Mesenchymal stem cell (in vitro differentiated cells and primary cell): ENCODE measurements at regions not wholly inside any gene's neighbourhood (a gene's known extent, or its start where the extent isn't known, plus 50 kb on each side); places are given as distances from the start of the nearest gene placed in this dataset.

Source experiments
- DNase-seq: peaks from one replicate; pipeline ENCODE4 v3.0.0-alpha.2; 2013
- H2AFZ ChIP-seq: one replicate; pipeline ENCODE4 v1.6.1; 2013; ENCODE audit warnings: low read depth, mild to moderate bottlenecking, control low read depth, inconsistent platforms, low read length, moderate library complexity
- H2AK5ac ChIP-seq: 2 replicates; pipeline ENCODE4 v1.6.1; 2013; ENCODE audit warnings: low read length, moderate library complexity, mild to moderate bottlenecking, inconsistent platforms; ENCODE audit not compliant: severe bottlenecking
- H2BK120ac ChIP-seq: one replicate; pipeline ENCODE4 v1.6.1; 2013; ENCODE audit warnings: low read depth, mild to moderate bottlenecking, inconsistent platforms, low read length, moderate library complexity
- H2BK12ac ChIP-seq, 2 experiments: one replicate each; pipeline ENCODE4 v1.6.1; 2013; ENCODE audit warnings: inconsistent platforms in 2 of 2, low read length in 2 of 2, mild to moderate bottlenecking in 2 of 2, moderate library complexity in 2 of 2, control low read depth in 1 of 2
- H2BK15ac ChIP-seq: one replicate; pipeline ENCODE4 v1.6.1; 2013; ENCODE audit warnings: mild to moderate bottlenecking, low read depth, inconsistent platforms; ENCODE audit not compliant: poor library complexity, severe bottlenecking
- H2BK5ac ChIP-seq: 2 replicates; pipeline ENCODE4 v1.6.1; 2013; ENCODE audit warnings: low read depth, mild to moderate bottlenecking, low read length, control low read depth, inconsistent platforms; ENCODE audit not compliant: poor library complexity, severe bottlenecking
- H3K14ac ChIP-seq, 2 experiments: one replicate each; pipeline ENCODE4 v1.6.1; 2013; ENCODE audit warnings: inconsistent platforms in 2 of 2, low read length in 2 of 2, control low read depth in 1 of 2, mild to moderate bottlenecking in 1 of 2, moderate library complexity in 1 of 2
- H3K18ac ChIP-seq, 2 experiments: one replicate each; pipeline ENCODE4 v1.6.1; 2013; ENCODE audit warnings: inconsistent platforms in 2 of 2, low read length in 2 of 2, control low read depth in 1 of 2, low read depth in 1 of 2, mild to moderate bottlenecking in 1 of 2
- H3K23ac ChIP-seq, 2 experiments: one replicate each; pipeline ENCODE4 v1.6.1; 2013; ENCODE audit warnings: inconsistent platforms in 2 of 2, low read length in 2 of 2, mild to moderate bottlenecking in 2 of 2, moderate library complexity in 2 of 2, control low read depth in 1 of 2
- H3K27ac ChIP-seq: 2 replicates; pipeline ENCODE4 v1.5.1; 2013; ENCODE audit warnings: mild to moderate bottlenecking, moderate library complexity, low read length, control low read depth, inconsistent platforms; ENCODE audit not compliant: poor library complexity, severe bottlenecking
- H3K27me3 ChIP-seq, 2 experiments: 2 replicates each; pipeline versions ENCODE4 v1.6.1 to v1.7.0; 2013; ENCODE audit warnings: low read length in 2 of 2, mild to moderate bottlenecking in 2 of 2, moderate library complexity in 2 of 2, control low read depth in 1 of 2, inconsistent platforms in 1 of 2; ENCODE audit not compliant: control insufficient read depth in 1 of 2, insufficient read depth in 1 of 2
- H3K36me3 ChIP-seq, 2 experiments: 2 replicates each; pipeline versions ENCODE4 v1.6.1 to v1.7.0; 2013; ENCODE audit warnings: low read length in 2 of 2, control low read depth in 1 of 2, inconsistent platforms in 1 of 2, low read depth in 1 of 2, mild to moderate bottlenecking in 1 of 2; ENCODE audit not compliant: insufficient read depth in 2 of 2, control insufficient read depth in 1 of 2
- H3K4ac ChIP-seq, 2 experiments: one replicate each; pipeline ENCODE4 v1.6.1; 2013; ENCODE audit warnings: inconsistent platforms in 2 of 2, low read length in 2 of 2, mild to moderate bottlenecking in 2 of 2, moderate library complexity in 2 of 2, control low read depth in 1 of 2, low read depth in 1 of 2
- H3K4me1 ChIP-seq: 2 replicates; pipeline ENCODE4 v1.6.1; 2013; ENCODE audit warnings: low read depth, low read length, control low read depth; ENCODE audit not compliant: control insufficient read depth, insufficient read depth
- H3K4me2 ChIP-seq: 2 replicates; pipeline ENCODE4 v1.6.1; 2013; ENCODE audit warnings: low read length, mild to moderate bottlenecking, inconsistent platforms; ENCODE audit not compliant: poor library complexity, severe bottlenecking
- H3K4me3 ChIP-seq, 2 experiments: 2 replicates each; pipeline versions ENCODE4 v1.5.1 to v1.7.0; 2013; ENCODE audit warnings: low read length in 2 of 2, mild to moderate bottlenecking in 2 of 2, control low read depth in 1 of 2, low read depth in 1 of 2; ENCODE audit not compliant: insufficient read depth in 1 of 2
- H3K79me1 ChIP-seq: replicated peaks from 2 replicates; pipeline ENCODE4 v1.6.1; 2013; ENCODE audit warnings: mild to moderate bottlenecking, control low read depth, low read length, inconsistent platforms; ENCODE audit not compliant: poor library complexity, severe bottlenecking
- H3K9ac ChIP-seq: 2 replicates; pipeline ENCODE4 v1.7.0; 2013; ENCODE audit warnings: mild to moderate bottlenecking, low read length, moderate library complexity
- H3K9me3 ChIP-seq: 2 replicates; pipeline ENCODE4 v1.7.0; 2013; ENCODE audit warnings: mild to moderate bottlenecking, low read length; ENCODE audit not compliant: control insufficient read depth
- H4K8ac ChIP-seq: one replicate; pipeline ENCODE4 v1.6.1; 2013; ENCODE audit warnings: inconsistent platforms, mild to moderate bottlenecking, low read length, moderate library complexity
- H4K91ac ChIP-seq: one replicate; pipeline ENCODE4 v1.6.1; 2013; ENCODE audit warnings: mild to moderate bottlenecking, low read length, inconsistent platforms
- WGBS: methylation state at CpG from one replicate; pipeline ENCODE4 v1.1.7; 2013; ENCODE audit warnings: mixed read lengths; 5-methylcytosine and 5-hydroxymethylcytosine counted together

DNA sequence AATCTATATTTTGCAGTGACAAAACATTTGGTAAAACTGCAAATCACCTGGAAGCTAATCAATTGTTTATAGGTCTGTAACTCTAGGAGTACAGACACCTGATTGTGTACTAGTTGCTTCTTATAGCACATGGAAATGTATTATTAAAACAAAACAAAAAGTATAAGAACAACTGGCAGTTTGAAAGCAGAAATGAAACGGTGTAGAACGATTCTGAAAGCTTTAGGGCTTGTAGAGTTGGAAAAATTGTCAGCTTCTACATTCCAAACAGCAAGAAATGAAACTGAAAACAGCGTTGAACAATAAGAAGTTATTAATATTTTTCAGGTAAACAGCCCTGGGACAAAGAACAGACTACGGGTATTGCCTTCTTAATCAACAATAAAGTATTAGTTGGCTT is 273.3 kb downstream of the OLFM3 start:
- Histone ChIP-seq H2BK12ac (no peak overlapping the region), H2BK120ac (no peak overlapping the region), H3K4me2 (no peak overlapping the region), H3K27ac (no peak overlapping the region), H2AFZ (no peak overlapping the region), H3K9me3 (no peaks in the 10 kb centered on the region), H3K4me3 (no peak overlapping the region), H4K91ac (no peak overlapping the region), H3K23ac (no peak overlapping the region), H2BK5ac (no peak overlapping the region), H3K4me1 (no peaks in the 10 kb centered on the region), H3K9ac (no peak overlapping the region), H3K18ac (no peak overlapping the region), H3K14ac (no peak overlapping the region), H3K36me3 (no peaks in the 10 kb centered on the region), H3K79me1 (no peaks in the 10 kb centered on the region), H3K27me3 (no peaks in the 10 kb centered on the region), H3K4ac (no peak overlapping the region), H2BK15ac (no peak overlapping the region), H2AK5ac (no peak overlapping the region), H4K8ac (no peak overlapping the region)
- no peak for DNase-seq
- no CpG with 5 or more reads among the region's 4 CpGs for WGBS

DNA sequence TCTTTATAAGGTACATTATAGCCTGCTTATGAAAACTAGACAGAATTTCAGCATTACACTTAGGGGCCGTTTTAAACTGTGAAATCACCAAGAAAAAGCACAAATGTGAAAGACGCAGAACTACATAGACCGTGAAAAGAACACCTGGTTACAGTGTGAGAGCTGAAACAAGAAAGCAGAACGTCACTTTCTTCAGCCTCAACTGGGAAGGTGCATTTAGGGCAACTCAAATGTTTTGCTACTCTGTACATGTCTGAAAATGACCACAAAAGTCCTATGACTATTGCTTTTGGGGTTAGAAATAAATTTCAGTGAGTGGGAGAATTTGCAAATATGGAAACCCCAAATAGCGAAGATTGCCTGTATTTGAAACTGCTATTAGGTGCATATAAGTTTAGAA is 268.7 kb downstream of the OLFM3 start:
- H3K9ac ChIP-seq, result no peak overlapping the region
- H3K36me3 ChIP-seq, result no peaks in the 10 kb centered on the region
- H2BK12ac ChIP-seq, result no peak overlapping the region
- H3K14ac ChIP-seq, result no peak overlapping the region
- no peaks in the 10 kb centered on the region for H3K27me3 ChIP-seq
- no peak overlapping the region for H4K91ac ChIP-seq
- H4K8ac ChIP-seq, result no peak overlapping the region
- no peak overlapping the region for H3K4me3 ChIP-seq
- H3K9me3 ChIP-seq, result no peaks in the 10 kb centered on the region
- H3K23ac ChIP-seq, result no peak overlapping the region
- H3K79me1 ChIP-seq, result no peaks in the 10 kb centered on the region
- H3K4me2 ChIP-seq, result no peak overlapping the region
- no peaks in the 10 kb centered on the region for H3K4me1 ChIP-seq
- no peak overlapping the region for H3K27ac ChIP-seq
- no peak overlapping the region for H3K4ac ChIP-seq
- no peak overlapping the region for H2BK5ac ChIP-seq
- DNase-seq, result no peak
- H2AK5ac ChIP-seq, result no peak overlapping the region
- H3K18ac ChIP-seq, result no peak overlapping the region
- H2AFZ ChIP-seq, result no peak overlapping the region
- 71% methylated on average over 4 of the region's 5 CpGs for WGBS
- no peak overlapping the region for H2BK120ac ChIP-seq
- no peak overlapping the region for H2BK15ac ChIP-seq

DNA sequence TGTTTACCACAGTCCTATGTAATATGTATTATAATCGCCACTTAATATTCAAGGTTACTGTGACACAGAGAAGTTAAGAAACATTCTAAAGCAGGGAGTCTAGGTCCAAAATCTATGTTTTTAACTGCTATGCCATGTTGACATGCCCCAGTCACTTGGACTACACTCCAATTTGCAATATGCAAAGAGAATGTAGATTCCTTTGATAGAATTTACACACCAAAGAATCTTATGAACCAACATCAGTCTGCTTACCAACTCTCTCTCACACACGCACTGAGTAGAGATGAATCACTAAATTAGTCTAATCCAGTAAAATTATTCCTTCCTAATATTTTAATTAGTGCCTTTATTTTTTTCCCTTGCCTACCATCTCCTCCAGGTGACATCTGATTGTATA is 266.2 kb downstream of the OLFM3 start:
- H3K9me3 ChIP-seq, result no peaks in the 10 kb centered on the region
- H3K18ac ChIP-seq, result no peak overlapping the region
- no peak overlapping the region for H3K4me3 ChIP-seq
- no peak overlapping the region for H3K23ac ChIP-seq
- no peak overlapping the region for H3K27ac ChIP-seq
- H3K4me1 ChIP-seq, result no peaks in the 10 kb centered on the region
- H2AFZ ChIP-seq, result no peak overlapping the region
- no peak overlapping the region for H2BK5ac ChIP-seq
- H4K91ac ChIP-seq, result no peak overlapping the region
- no peak overlapping the region for H2AK5ac ChIP-seq
- H4K8ac ChIP-seq, result no peak overlapping the region
- 100% methylated on average over 1 of the region's 2 CpGs for WGBS
- no peak overlapping the region for H3K4me2 ChIP-seq
- no peak overlapping the region for H3K9ac ChIP-seq
- no peak for DNase-seq
- H3K27me3 ChIP-seq, result no peaks in the 10 kb centered on the region
- H3K36me3 ChIP-seq, result no peaks in the 10 kb centered on the region
- H3K4ac ChIP-seq, result no peak overlapping the region
- H2BK15ac ChIP-seq, result no peak overlapping the region
- no peak overlapping the region for H2BK120ac ChIP-seq
- H2BK12ac ChIP-seq, result no peak overlapping the region
- H3K14ac ChIP-seq, result no peak overlapping the region
- no peaks in the 10 kb centered on the region for H3K79me1 ChIP-seq

- H2BK5ac ChIP-seq, result no peak overlapping the region
- 88% methylated on average over 2 of the region's 2 CpGs for WGBS
- H3K23ac ChIP-seq, result no peak overlapping the region
- H3K4me1 ChIP-seq, result no peaks in the 10 kb centered on the region
- no peak overlapping the region for H2AK5ac ChIP-seq
- no peak overlapping the region for H3K9ac ChIP-seq
- H2BK15ac ChIP-seq, result no peak overlapping the region
- no peak overlapping the region for H3K14ac ChIP-seq
- H3K18ac ChIP-seq, result no peak overlapping the region
- H3K27ac ChIP-seq, result no peak overlapping the region
- no peaks in the 10 kb centered on the region for H3K27me3 ChIP-seq
- H3K9me3 ChIP-seq, result no peaks in the 10 kb centered on the region
- H4K8ac ChIP-seq, result no peak overlapping the region
- H2BK12ac ChIP-seq, result no peak overlapping the region
- no peak for DNase-seq
- no peaks in the 10 kb centered on the region for H3K36me3 ChIP-seq
- no peak overlapping the region for H3K4ac ChIP-seq
- no peak overlapping the region for H2BK120ac ChIP-seq
- H3K4me2 ChIP-seq, result no peak overlapping the region
- H3K4me3 ChIP-seq, result no peak overlapping the region
- H3K79me1 ChIP-seq, result no peaks in the 10 kb centered on the region
- H4K91ac ChIP-seq, result no peak overlapping the region
- no peak overlapping the region for H2AFZ ChIP-seq
Measured at GRCh38 chr1:101732261-101732660, 264.5 kb downstream of the OLFM3 start.
